Heart right ventricle (tissue), 16 donors: ENCODE measurements at regions not wholly inside any gene's neighbourhood (a gene's known extent, or its start where the extent isn't known, plus 50 kb on each side); places are given as distances from the start of the nearest gene placed in this dataset.
A peak's percentile ranks its signal among the peaks of the same experiment; 100 is the strongest.

Experiments
- ATAC-seq, 8 donors: fragments of 200-7000 bp; cut with Tn5 transposase; one replicate each; pipeline ENCODE4 v1.9.1; 2020; ENCODE audit warnings: mild to moderate bottlenecking in 8 of 8, moderate library complexity in 8 of 8, moderate number of reproducible peaks in 1 of 8
- DNase-seq, 2 donors: peaks; one replicate each; pipeline ENCODE4 v3.0.0-alpha.2; 2020
- H3K27ac ChIP-seq, 10 donors: fragments of 200-600 bp; sonication (generic) in 2 of 10; one replicate each; pipeline versions ENCODE4 v1.5.0 to v1.8.0; 2020 to 2022; ENCODE audit warnings: mild to moderate bottlenecking in 3 of 10
- H3K27me3 ChIP-seq, 7 donors: fragments of 200-600 bp; one replicate each; pipeline ENCODE4 v1.8.0; 2021 to 2022; ENCODE audit warnings: mild to moderate bottlenecking in 2 of 7
- H3K36me3 ChIP-seq, 9 donors: fragments of 200-600 bp; sonication (generic) in 1 of 9; one replicate each; pipeline versions ENCODE4 v1.5.0 to v1.8.0; 2020 to 2022; ENCODE audit warnings: mild to moderate bottlenecking in 2 of 9
- H3K4me1 ChIP-seq, 9 donors: fragments of 200-600 bp; sonication (generic) in 1 of 9; one replicate each; pipeline versions ENCODE4 v1.5.0 to v1.8.0; 2020 to 2022; ENCODE audit warnings: mild to moderate bottlenecking in 4 of 9
- H3K4me3 ChIP-seq, 10 donors: fragments of 200-600 bp; sonication (generic) in 2 of 10; one replicate each; pipeline versions ENCODE4 v1.5.0 to v1.8.0; 2020 to 2022; ENCODE audit warnings: mild to moderate bottlenecking in 7 of 10, moderate library complexity in 2 of 10
- H3K9me3 ChIP-seq, 11 donors: fragments of 200-600 bp in 10 of 11; sonication (generic) in 2 of 11; one replicate each; pipeline versions ENCODE4 v1.5.0 to v1.8.0; 2013 to 2022; ENCODE audit warnings: mild to moderate bottlenecking in 2 of 11, control low read depth in 1 of 11, moderate library complexity in 1 of 11
- WGBS, 2 donors: extraction: QIAGEN DNeasy Blood & Tissue Kit; methylation state at CpG; one replicate each; pipeline ENCODE4 v1.1.7; 2013; ENCODE audit warnings: inconsistent platforms in 1 of 2; 5-methylcytosine and 5-hydroxymethylcytosine counted together
- intact Hi-C, 10 donors: fragments of 100-400 bp; cut with DNase I; formaldehyde crosslinking; loops; one replicate each; pipeline versions ENCODE4 v1.11.1 to v1.14.2; 2022
- TF ChIP-seq, protein P1 (sequence below), 9 donors: fragments of 200-600 bp; sonication (generic) in 2 of 9; IDR thresholded peaks; one replicate each; pipeline versions ENCODE4 v1.5.0 to v1.8.0; 2021 to 2022; ENCODE audit warnings: antibody characterized with exemption in 9 of 9, mild to moderate bottlenecking in 5 of 9, moderate library complexity in 1 of 9
- donor health status: Arrhythmogenic right ventricular cardiomyopathy.
- donor health status: ischemic (EF 13 %, LVEDD 7.1; RV severe dilation, severe dysfunction).
- donor health status: healthy with polysubstance abuse.
- donor health status: DM: no; HTN: yes; CAD: no.
- donor health status: DM: no; HTN: no; CAD: no.
- donor health status: ischemic (EF 25% LVEDD 6.9; RV normal size, moderate dysfunction).
- donor health status: ischemic (EF 25% LVEDD 5.7; RV mildly dilated, moderate dysfunction).
- donor health status: healthy.
- donor health status: DM: yes; HTN: yes; CAD: no.
- donor health status: Ischemic cardiomyopathy.
- donor health status: ischemic (EF 35%, LVEDD 5.7; RV mildly dilated, moderate dysfunction).
- donor health status: nonischemic (EF 11% LVEDD 7.7; RV severe dilation, severe dysfunction).
- donor health status: DM: yes; HTN: yes; CAD: no.
- donor health status: PGD.
- donor health status: ischemic (EF 29% LVEDD 5.4; RV normal size, mild dysfunction).
- donor health status: nonischemic (EF 23%, LVEDD 6.1; RV moderate dilation, normal function).

DNA sequence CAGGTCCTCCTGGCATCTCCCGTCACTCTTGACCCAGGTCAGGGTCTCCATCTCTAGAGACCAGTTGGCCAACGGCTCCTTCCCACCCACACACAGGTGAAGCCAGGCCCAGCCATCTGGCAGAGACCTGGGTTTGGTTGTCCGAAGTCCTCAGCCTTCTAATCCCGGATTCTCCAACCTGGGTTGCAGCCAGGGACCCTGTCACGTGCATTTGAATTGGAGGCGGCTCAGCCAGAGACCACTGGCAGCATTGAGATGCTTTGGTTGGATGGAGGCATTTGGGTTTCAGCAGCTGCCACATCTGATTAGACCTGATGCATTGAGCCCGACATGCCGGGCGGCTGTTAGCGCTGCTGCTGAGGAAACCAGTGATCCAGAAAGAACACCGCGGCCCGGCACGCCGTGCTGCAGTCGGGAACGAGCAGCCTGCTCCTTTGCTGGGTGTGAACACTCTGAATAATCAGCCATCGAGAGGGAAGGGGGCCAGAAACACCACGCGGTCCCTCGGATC, 163.2 kb downstream of the BRD1 start:
- WGBS, 2 donors, result 57 to 59% methylated on average over 21 of the region's 21 CpGs
- DNase-seq (no peak), ATAC-seq (peak in 1 of 8 donors; percentile 54)
- Histone ChIP-seq H3K27ac (peak overlapping the region in 5 of 10 donors; percentile 14 to 56 (median 23)), H3K4me1 (peaks cover 2 to 30% (median 16%) of the 10 kb centered on the region in 9 donors), H3K27me3 (peaks cover 0 to 51% (median 28%) of the 10 kb centered on the region in 7 donors), H3K9me3 (peaks cover 0 to 5% (median 0%) of the 10 kb centered on the region in 11 donors), H3K36me3 (no peaks in the 10 kb centered on the region), H3K4me3 (no peak overlapping the region)
- intact Hi-C loops, result no loop called here
- TF ChIP-seq, protein P1, sequence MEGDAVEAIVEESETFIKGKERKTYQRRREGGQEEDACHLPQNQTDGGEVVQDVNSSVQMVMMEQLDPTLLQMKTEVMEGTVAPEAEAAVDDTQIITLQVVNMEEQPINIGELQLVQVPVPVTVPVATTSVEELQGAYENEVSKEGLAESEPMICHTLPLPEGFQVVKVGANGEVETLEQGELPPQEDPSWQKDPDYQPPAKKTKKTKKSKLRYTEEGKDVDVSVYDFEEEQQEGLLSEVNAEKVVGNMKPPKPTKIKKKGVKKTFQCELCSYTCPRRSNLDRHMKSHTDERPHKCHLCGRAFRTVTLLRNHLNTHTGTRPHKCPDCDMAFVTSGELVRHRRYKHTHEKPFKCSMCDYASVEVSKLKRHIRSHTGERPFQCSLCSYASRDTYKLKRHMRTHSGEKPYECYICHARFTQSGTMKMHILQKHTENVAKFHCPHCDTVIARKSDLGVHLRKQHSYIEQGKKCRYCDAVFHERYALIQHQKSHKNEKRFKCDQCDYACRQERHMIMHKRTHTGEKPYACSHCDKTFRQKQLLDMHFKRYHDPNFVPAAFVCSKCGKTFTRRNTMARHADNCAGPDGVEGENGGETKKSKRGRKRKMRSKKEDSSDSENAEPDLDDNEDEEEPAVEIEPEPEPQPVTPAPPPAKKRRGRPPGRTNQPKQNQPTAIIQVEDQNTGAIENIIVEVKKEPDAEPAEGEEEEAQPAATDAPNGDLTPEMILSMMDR (IDR thresholded peaks at IDR 0.05), result no peak

GRCh38 chr22:49663823-49664222, 163.8 kb downstream of the BRD1 start:
- TF ChIP-seq, protein P1 (IDR thresholded peaks at IDR 0.05), result no peak
- no peaks in the 10 kb centered on the region for H3K9me3 ChIP-seq
- H3K27ac ChIP-seq, result no peak overlapping the region
- H3K4me1 ChIP-seq, result peaks cover 2 to 36% (median 22%) of the 10 kb centered on the region in 9 donors
- H3K4me3 ChIP-seq, result no peak overlapping the region
- 80 to 85% methylated on average over 7 of the region's 7 CpGs for WGBS, 2 donors
- intact Hi-C loops, result no loop called here
- peaks cover 0 to 45% (median 24%) of the 10 kb centered on the region in 7 donors for H3K27me3 ChIP-seq
- ATAC-seq (no peak), DNase-seq (no peak)
- H3K36me3 ChIP-seq, result no peaks in the 10 kb centered on the region

GRCh38 chr22:49663311-49663711, 164.4 kb downstream of the BRD1 start:
- Histone ChIP-seq H3K4me3 (no peak overlapping the region), H3K9me3 (no peaks in the 10 kb centered on the region), H3K4me1 (peaks cover 2 to 41% (median 27%) of the 10 kb centered on the region in 9 donors), H3K27ac (no peak overlapping the region), H3K27me3 (peaks cover 0 to 40% (median 18%) of the 10 kb centered on the region in 7 donors), H3K36me3 (no peaks in the 10 kb centered on the region)
- DNase-seq (no peak), ATAC-seq (no peak)
- TF ChIP-seq, protein P1 (IDR thresholded peaks at IDR 0.05), result no peak
- 93 to 94% methylated on average over 17 of the region's 17 CpGs for WGBS, 2 donors
- intact Hi-C loops, result no loop called here

GRCh38 chr22:49662681-49663080, 165.0 kb downstream of the BRD1 start:
- H3K27ac ChIP-seq, result no peak overlapping the region
- H3K36me3 ChIP-seq, result no peaks in the 10 kb centered on the region
- H3K4me3 ChIP-seq, result no peak overlapping the region
- no peaks in the 10 kb centered on the region for H3K9me3 ChIP-seq
- ATAC-seq (no peak), DNase-seq (no peak)
- intact Hi-C loops, result no loop called here
- TF ChIP-seq, protein P1 (IDR thresholded peaks at IDR 0.05), result no peak
- H3K27me3 ChIP-seq, result peaks cover 0 to 37% (median 16%) of the 10 kb centered on the region in 7 donors
- 78 to 82% methylated on average over 18 of the region's 18 CpGs for WGBS, 2 donors
- H3K4me1 ChIP-seq, result peaks cover 2 to 48% (median 31%) of the 10 kb centered on the region in 9 donors
